GM21576 (cell line): ENCODE measurements at regions not wholly inside any gene's neighbourhood (a gene's known extent, or its start where the extent isn't known, plus 50 kb on each side); places are given as distances from the start of the nearest gene placed in this dataset.

Source experiments
- ATAC-seq: cut with Tn5 transposase; IDR thresholded peaks from one replicate; pipeline ENCODE4 v1.9.1; 2021; ENCODE audit warnings: mild to moderate bottlenecking, moderate library complexity; ENCODE audit not compliant: unreplicated experiment

DNA sequence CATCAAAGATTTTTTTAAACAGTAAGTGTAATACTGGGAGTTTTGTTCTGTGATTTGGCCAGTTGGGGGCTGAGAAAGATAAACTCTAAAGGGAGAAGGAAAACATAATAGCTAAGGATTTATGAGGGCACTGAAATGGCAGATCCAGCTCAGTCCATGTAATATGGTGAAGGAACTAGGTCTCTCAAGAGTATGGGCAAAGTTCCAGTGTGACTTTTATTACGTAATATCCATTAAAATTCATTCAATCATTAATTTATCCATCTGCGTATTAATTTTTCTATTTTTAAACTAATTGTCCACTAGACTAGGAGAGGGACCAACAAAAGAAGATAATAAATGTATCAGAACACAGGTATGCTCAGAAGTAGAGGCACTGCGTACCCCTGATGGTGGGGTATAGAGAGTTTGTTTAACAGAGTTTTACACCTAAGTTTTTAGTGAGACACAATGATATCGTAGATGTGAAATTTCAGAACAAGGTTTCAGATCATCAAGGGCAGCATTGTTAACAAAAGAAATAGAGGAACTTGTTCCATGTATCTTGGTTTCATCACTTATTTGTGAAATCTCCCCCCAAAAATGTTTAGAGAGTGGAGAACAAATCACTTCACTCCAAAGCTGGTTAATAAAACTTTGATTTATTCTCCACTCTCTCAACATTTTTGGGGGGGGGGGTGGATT is 351.1 kb downstream of the GRXCR1 start:
- ATAC-seq, result no peak

DNA sequence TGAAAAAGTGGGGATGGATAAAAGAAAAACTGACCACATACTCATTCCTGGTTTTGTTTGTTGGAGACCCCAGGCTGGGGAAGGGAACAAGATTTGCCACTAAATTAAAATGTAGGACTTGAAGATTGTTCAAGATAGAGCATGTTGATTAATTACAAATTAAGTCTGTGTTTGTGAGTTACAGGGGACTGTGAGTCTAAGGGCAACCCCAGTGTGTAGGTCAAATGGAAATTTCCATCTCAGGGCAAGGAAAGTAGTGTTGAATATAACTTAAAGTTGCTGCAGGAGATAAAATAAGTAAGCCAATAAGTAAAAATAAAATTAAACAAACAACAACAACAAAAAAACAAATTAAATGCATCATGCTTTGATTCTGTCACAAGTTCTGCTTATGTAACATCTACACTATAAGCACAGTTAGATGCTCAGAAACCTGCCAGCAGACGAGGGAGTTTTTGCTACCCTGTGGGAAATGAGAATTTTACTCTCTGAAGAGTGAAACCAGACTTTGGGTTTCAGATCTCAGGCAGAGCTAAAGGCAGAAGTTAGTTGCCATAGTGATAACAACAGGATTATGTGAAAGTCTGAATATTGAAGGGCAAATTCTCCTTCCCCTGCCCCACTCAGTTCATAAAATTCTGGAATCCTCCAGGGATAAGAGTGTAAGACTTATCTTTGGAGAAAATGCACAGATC is 352.3 kb downstream of the GRXCR1 start:
- ATAC-seq, result peak; percentile 98

GRCh38 chr4:43251841-43252240 is 359.3 kb downstream of the GRXCR1 start:
- ATAC-seq, result no peak

DNA sequence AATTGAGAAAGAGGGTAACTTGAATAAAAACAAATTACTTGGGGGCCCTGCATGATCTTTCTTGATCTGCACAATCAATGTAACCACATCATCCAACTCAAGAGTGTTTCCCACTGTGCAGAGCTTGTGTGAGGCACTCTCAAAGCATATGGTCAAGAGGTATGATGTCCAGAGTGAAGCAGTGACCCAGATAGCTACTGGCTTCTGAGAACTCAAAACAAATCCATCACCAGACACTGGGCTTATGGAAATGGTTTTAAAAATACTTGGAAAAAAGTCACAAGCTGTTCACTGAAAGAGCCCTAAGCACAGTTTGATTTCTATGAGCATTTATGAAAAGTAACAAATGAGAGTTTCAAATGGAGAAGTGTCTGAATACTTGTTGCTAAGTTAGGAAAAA is 361.0 kb downstream of the GRXCR1 start:
- ATAC-seq, result no peak

- no peak for ATAC-seq
Observed at GRCh38 chr4:43264730-43265129, 372.2 kb downstream of the GRXCR1 start.

- ATAC-seq, result no peak
Observed at GRCh38 chr4:43271946-43272345, 379.4 kb downstream of the GRXCR1 start.

DNA sequence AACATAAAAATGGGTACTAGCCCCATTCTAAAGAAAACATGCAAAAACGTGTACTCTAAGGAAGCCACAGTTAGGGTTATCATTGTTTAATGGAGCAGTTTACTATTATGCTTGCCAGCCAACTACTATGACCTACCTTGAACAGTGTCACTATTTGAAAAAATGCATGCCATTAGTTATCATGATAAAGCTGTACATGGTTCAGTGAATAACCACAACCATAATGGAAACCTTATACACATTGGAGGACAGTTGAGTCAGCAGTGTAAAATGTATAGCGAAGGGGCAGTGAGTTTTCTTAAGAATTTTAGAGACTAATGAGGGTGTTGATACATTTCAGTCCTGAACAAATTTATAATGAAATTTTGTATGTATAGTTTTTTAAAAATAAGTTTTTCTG is 381.9 kb downstream of the GRXCR1 start:
- no peak for ATAC-seq

DNA sequence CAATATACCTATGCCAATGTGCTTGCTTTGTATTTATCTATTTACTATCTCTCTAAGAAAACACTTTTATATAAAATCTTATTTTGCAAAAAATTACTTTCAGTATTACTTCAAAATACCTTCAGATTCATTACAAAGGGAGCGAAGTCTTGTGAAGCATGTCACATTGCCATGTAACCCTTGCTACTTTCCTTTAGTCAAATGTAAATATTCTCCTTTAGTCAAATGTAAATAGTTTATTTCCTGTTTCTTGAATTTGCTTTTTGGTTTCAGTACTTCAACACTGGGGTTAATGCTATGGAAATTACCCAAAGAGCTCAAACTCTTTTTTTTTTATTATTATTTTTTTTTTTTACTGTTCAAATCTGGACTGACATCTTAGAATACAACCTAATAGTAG is 383.3 kb downstream of the GRXCR1 start:
- ATAC-seq, result no peak

- no peak for ATAC-seq
Observed at GRCh38 chr4:43276321-43276720, 383.8 kb downstream of the GRXCR1 start.

DNA sequence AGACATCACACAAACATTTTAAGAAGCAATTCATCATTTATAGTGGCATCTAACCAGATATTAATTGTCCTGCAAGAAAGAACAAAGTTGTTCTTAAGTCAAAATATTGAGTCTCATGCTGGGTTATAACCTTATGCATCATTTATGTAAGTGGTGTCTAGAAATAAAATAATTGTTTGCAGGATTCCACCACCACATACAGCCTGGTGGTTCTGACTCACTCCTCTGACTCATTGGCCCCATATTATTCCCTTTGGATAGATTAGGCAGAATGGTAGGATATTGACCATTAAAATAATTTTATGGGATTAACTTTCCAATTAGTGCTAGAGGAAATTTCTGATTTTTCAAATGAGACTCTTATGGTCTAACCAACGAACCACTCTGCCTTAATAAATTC is 384.5 kb downstream of the GRXCR1 start:
- ATAC-seq, result no peak

DNA sequence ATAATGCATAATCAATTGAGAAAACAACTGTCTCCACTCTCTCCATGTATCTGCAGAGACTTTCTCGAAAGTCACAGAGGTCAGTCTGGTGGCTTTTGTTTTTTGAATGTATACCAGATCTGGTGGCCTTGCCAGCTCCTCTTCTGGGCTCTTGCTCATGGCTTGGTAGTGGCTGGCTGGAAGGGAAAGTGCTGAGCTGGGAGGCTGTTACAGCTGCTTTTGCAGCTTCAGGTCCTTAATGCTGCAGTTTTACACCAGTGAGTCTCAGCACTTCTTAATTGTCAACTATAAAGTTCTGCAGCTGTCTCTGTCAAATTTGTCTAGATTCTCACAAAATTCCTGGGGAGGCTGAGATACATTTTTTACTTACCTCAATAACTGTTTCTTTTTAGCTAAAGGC is 390.0 kb downstream of the GRXCR1 start:
- ATAC-seq, result no peak

GRCh38 chr4:43286137-43286536 is 393.6 kb downstream of the GRXCR1 start:
- ATAC-seq, result no peak

DNA sequence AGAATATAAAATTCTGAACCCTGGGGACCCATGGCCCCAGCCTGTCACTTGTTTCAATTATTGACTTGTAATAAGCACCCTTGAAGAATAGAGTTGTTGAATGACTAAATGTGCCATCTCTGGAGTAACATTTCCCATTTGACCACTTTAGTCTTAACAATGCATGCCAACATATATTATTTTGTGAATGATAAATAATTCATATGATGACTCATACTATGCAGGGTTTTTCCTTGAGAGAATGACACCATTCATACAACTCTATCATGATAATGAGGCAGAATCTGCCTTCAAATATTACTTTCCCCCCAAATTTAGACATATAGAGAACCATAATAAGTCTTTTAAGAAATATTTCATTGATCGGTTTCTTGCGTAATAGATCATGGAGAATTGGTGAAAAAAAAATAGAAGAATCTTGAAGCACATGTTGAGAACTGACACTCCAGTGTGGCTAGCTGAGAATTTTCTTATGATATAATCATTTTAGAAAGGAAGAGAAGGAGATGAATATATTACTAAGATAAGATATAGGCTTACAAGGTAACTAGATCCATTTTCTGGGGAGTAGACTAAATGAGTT is 404.5 kb downstream of the GRXCR1 start:
- no peak for ATAC-seq

DNA sequence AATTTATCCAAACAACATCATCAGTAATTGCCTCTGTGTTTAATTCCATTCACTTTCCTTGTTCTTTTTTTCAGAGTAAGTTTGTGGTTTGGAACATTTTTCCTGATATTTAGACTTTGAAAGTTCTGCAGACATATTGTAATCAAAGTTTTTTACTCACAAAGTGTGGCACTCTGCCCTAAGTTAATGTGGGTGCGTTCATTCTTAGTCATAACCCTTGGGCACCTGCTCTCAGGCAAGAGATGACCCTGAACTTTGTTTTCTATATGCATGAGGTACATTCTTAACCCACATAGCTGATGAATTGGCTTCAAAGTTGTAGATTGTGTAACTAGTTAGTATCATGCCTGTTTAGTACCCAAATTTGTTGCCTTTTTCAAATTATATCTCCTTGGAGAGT is 424.3 kb downstream of the GRXCR1 start:
- no peak for ATAC-seq

DNA sequence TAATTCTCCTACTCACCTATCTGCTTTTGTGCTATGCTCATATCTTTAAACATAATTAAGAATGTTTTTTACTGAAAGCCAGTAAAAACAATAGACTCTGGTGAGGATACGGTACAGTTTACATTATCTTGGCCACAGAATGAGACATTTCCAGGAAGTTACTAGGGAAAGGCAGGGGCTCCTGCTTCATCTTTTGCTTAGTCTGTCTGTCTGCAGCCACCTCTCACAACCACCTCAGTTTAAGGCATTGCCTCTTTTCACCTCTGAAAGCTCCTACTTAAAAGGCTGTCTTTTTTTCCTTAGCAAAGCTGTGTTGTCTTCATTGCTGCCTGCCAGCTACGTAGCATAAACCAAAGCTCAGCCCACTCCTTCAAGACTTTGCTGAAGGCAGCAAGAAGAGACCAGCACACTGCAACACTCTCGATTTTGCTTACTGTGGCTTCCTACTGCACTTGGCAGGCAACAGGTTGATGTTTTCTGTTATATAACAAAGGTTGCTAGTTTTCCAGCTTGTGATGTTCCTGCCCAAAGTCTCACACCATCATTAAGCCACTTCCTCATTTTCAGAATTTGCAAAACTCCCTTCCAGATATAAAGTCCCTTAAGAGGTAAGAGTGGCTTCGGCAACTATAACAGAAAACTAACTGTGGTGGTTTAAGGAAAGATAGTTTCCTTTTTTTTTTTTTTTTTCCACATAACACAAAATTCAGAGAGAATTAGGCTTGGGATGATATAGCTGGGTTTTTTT is 432.9 kb downstream of the GRXCR1 start:
- no peak for ATAC-seq

GRCh38 chr4:43330288-43330687 is 437.8 kb downstream of the GRXCR1 start:
- ATAC-seq, result no peak

DNA sequence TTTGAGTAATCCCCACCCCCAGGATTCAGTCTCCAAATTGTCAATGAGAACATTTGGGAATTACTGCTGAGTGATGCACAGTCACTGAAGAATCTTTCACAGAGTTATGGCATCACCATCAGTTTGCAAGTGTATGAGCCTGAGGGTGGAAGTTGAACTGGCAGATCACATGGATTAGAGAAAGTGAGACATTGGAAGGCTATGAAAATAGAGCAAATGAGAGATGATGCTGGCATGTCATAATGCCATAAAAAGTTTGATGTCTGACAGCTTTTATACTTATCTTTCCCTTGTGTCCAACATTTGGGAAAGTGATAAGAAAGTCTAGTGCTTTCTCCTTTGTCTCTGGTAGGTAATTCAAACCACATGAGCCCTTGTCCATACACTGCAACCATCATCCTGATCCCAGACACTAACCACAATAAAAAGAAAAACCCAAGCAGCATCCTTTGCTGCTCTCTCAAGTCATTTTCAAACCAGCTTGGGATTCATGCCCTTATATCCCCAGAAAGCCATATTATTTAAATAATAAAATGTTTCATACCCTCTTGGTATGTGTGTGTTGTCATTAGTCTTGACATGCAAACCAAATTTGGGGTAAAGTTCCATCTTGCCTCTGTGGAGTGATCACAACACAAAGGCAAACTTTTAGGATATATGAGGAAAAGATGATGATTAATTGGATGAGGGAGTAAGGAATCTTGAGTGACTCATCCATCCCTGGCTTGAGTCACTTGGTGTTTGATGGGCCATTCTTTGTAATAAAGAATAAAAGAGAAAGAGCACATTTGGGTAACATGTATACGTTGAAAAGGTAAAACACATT is 438.9 kb downstream of the GRXCR1 start:
- ATAC-seq, result no peak

DNA sequence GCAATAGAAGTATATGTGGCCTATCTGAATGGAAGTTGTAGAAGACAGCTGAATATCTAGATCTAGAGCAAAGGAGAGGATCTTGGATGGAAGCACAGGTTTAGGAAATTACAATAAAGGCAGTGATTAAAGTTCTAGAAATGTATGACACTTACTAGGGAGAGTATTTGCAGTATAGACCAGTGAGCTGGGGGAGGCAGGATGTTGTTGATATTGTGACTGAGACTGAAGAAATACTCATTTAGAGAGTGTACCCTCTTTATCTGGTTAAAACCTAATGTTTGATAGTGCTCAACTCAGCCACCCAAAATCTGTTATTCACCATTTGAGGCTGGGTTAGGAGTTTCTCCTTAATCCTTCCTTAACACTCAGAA is 439.5 kb downstream of the GRXCR1 start:
- no peak for ATAC-seq

DNA sequence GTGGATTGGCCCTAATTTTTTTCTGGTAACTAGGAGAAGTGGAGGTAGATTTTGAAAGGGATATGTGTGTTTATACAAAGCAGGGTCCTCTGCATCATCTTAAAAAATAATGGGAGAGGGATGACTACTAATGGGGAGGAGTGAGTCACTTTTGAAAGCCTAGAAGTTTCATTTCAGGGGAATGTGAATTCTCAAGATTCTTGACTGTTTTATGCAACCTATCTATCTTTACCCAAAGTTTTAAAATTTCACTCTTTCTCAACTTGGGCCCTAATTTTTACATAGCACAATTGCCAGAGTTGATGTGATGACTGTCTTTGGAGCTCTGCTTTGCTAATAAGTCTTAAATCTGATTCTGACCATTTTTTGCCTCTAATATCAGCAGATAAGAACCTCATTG is 445.2 kb downstream of the GRXCR1 start:
- ATAC-seq, result no peak

- no peak for ATAC-seq
Observed at GRCh38 chr4:43339435-43339834, 446.9 kb downstream of the GRXCR1 start.

- no peak for ATAC-seq
Observed at GRCh38 chr4:43341741-43342140, 449.2 kb downstream of the GRXCR1 start.
